Activated naive CD8-positive, alpha-beta T cell treated with anti-CD3 and anti-CD28 coated beads, Interleukin-2, amount 50 U/mL, for 24 hours (primary cell): ENCODE measurements at regions not wholly inside any gene's neighbourhood (a gene's known extent, or its start where the extent isn't known, plus 50 kb on each side); places are given as distances from the start of the nearest gene placed in this dataset.

Experiments used
- ATAC-seq: fragments of 150-1000 bp; cut with Tn5 transposase; one replicate; pipeline ENCODE4 v1.10.0; 2021
- DNase-seq: peaks from one replicate; pipeline ENCODE4 v3.0.0; 2021
- H3K27ac Mint-ChIP-seq: one replicate; pipeline ENCODE4 v1.8.0; 2021; ENCODE audit warnings: mild to moderate bottlenecking, mixed read lengths
- H3K27me3 Mint-ChIP-seq: one replicate; pipeline ENCODE4 v1.8.0; 2021; ENCODE audit warnings: mixed read lengths
- H3K36me3 Mint-ChIP-seq: one replicate; pipeline ENCODE4 v1.8.0; 2021; ENCODE audit warnings: low read depth, mixed read lengths
- H3K4me1 Mint-ChIP-seq: one replicate; pipeline ENCODE4 v1.8.0; 2021; ENCODE audit warnings: mixed read lengths
- H3K4me3 Mint-ChIP-seq: one replicate; pipeline ENCODE4 v1.8.0; 2021; ENCODE audit warnings: mild to moderate bottlenecking, moderate library complexity, mixed read lengths
- H3K9me3 Mint-ChIP-seq: one replicate; pipeline ENCODE4 v1.8.0; 2021; ENCODE audit warnings: mixed read lengths

GRCh38 chr4:3382251-3382650 lies 59.5 kb upstream of the HGFAC start:
- H3K9me3 Mint-ChIP-seq, result peaks cover 13% of the 10 kb centered on the region
- no peak overlapping the region for H3K4me3 Mint-ChIP-seq
- no peak for ATAC-seq
- peaks cover 11% of the 10 kb centered on the region for H3K36me3 Mint-ChIP-seq
- H3K27ac Mint-ChIP-seq, result no peak overlapping the region
- peaks cover 2% of the 10 kb centered on the region for H3K27me3 Mint-ChIP-seq
- H3K4me1 Mint-ChIP-seq, result peaks cover 3% of the 10 kb centered on the region
- DNase-seq, result no peak

GRCh38 chr4:3384391-3384770 lies 57.4 kb upstream of the HGFAC start:
- no peak overlapping the region for H3K4me3 Mint-ChIP-seq
- H3K36me3 Mint-ChIP-seq, result peaks cover 9% of the 10 kb centered on the region
- DNase-seq, result no peak
- no peak overlapping the region for H3K27ac Mint-ChIP-seq
- H3K9me3 Mint-ChIP-seq, result peaks cover 8% of the 10 kb centered on the region
- H3K27me3 Mint-ChIP-seq, result peaks cover 4% of the 10 kb centered on the region
- ATAC-seq, result no peak
- peaks cover 11% of the 10 kb centered on the region for H3K4me1 Mint-ChIP-seq

- Mint-ChIP-seq H3K4me1 (peaks cover 11% of the 10 kb centered on the region), H3K9me3 (peaks cover 8% of the 10 kb centered on the region), H3K36me3 (peaks cover 3% of the 10 kb centered on the region), H3K27me3 (peaks cover 4% of the 10 kb centered on the region), H3K27ac (peak overlapping the region; percentile 42), H3K4me3 (no peak overlapping the region)
- DNase-seq (no peak), ATAC-seq (no peak)
These were observed 56.7 kb upstream of the HGFAC start for GRCh38 chr4:3384771-3385710.

GRCh38 chr4:3385711-3386420 lies 55.9 kb upstream of the HGFAC start:
- peak overlapping the region; percentile 12 for H3K27ac Mint-ChIP-seq
- H3K4me1 Mint-ChIP-seq, result peaks cover 13% of the 10 kb centered on the region
- no peak overlapping the region for H3K4me3 Mint-ChIP-seq
- DNase-seq, result no peak
- H3K27me3 Mint-ChIP-seq, result peaks cover 4% of the 10 kb centered on the region
- ATAC-seq, result no peak
- H3K9me3 Mint-ChIP-seq, result peaks cover 7% of the 10 kb centered on the region
- peaks cover 2% of the 10 kb centered on the region for H3K36me3 Mint-ChIP-seq

GRCh38 chr4:3386526-3386925 lies 55.2 kb upstream of the HGFAC start:
- Mint-ChIP-seq H3K4me3 (no peak overlapping the region), H3K9me3 (peaks cover under 1% of the 10 kb centered on the region), H3K27ac (no peak overlapping the region), H3K27me3 (peaks cover 4% of the 10 kb centered on the region), H3K36me3 (no peaks in the 10 kb centered on the region), H3K4me1 (peaks cover 13% of the 10 kb centered on the region)
- DNase-seq (no peak), ATAC-seq (no peak)

DNA sequence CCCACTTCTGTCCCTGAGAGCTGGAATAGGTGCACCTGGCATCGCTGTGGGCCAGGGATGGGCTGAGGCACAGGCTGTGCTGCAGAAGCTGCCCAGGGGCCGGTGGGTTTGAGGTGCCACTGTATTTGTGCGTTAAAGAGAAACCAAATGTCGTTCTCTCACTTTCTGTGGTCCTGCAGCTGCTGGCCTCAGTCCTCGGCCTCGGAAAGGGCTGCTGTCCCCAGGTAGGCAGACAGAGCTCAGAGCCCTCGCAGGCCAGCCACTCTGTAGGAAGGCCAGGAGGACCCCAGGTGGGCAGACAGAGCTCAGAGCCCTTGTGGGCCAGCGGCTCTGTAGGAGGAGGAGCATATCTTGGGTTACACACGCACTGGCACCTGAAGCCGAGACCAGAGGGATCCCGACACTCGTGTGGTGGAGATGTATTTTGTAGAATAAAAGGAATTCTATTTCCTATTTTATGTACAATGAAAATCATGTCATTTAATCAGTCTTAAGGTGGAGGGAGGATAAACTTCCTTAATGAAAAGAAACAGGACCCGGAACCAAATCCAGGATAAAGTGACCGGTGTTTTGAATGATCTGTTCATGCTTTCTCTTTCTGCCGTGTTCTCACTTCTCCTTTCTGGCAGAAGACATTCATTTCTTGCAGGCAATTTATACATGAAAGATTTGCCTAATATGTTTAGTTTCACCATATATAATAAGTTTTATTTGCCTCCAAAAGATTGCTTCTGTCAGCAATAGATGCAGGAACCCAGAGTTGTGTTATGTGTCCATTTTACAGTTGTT lies 54.4 kb upstream of the HGFAC start:
- no peak overlapping the region for H3K4me3 Mint-ChIP-seq
- no peaks in the 10 kb centered on the region for H3K36me3 Mint-ChIP-seq
- H3K9me3 Mint-ChIP-seq, result no peaks in the 10 kb centered on the region
- peaks cover 4% of the 10 kb centered on the region for H3K27me3 Mint-ChIP-seq
- DNase-seq, result no peak
- ATAC-seq, result no peak
- H3K4me1 Mint-ChIP-seq, result peaks cover 13% of the 10 kb centered on the region
- H3K27ac Mint-ChIP-seq, result no peak overlapping the region

- Mint-ChIP-seq H3K4me3 (no peak overlapping the region), H3K36me3 (no peaks in the 10 kb centered on the region), H3K9me3 (no peaks in the 10 kb centered on the region), H3K27me3 (peaks cover 4% of the 10 kb centered on the region), H3K27ac (no peak overlapping the region), H3K4me1 (peaks cover 13% of the 10 kb centered on the region)
- DNase-seq (no peak), ATAC-seq (no peak)
These were observed 53.8 kb upstream of the HGFAC start for GRCh38 chr4:3387943-3388361.

DNA sequence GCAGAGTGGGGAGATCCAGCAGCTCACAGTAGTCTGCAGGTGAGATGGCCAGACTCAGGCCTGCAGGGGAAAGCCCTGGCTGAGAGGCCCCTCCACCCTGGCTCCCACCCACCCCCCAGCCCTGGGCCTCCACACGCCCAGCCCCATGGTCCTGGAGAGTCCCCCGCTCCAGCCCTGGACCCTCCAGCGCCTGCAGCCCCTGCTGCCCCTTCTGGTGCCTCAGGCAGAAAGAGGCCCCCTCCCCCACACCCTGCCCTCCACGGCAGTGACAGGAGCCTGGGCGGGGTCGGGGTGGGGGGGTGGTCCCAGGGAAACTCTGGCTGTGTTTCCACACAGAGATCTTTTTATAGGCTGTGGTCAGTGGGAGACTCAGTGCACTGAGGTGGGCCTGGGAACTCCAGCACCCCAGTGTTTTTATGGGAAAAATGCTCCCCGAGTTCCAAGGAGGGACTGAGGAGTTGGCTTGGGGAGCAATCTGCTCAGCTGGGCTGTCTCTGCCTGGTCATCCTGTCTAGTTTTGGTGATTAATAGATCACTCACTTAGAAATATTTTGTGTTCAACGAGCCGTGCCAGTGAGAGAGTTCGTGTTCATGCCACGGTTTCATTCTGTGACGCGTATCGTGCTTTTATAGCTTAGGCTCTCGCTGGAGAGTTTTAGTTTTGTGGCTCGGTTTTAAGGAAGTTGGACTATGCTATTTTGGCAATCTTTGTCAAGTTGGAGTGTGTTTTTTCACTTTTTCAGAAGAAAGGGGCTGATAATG lies 53.1 kb upstream of the HGFAC start:
- Mint-ChIP-seq H3K4me3 (peak overlapping the region; percentile 32), H3K27ac (no peak overlapping the region), H3K4me1 (peaks cover 13% of the 10 kb centered on the region), H3K36me3 (no peaks in the 10 kb centered on the region), H3K9me3 (no peaks in the 10 kb centered on the region), H3K27me3 (peaks cover 4% of the 10 kb centered on the region)
- no peak for DNase-seq
- no peak for ATAC-seq

GRCh38 chr4:3389233-3390215 lies 52.2 kb upstream of the HGFAC start:
- Mint-ChIP-seq H3K9me3 (no peaks in the 10 kb centered on the region), H3K36me3 (no peaks in the 10 kb centered on the region), H3K4me1 (peaks cover 13% of the 10 kb centered on the region), H3K4me3 (peak overlapping the region; percentile 32), H3K27ac (no peak overlapping the region), H3K27me3 (peaks cover 3% of the 10 kb centered on the region)
- no peak for DNase-seq
- no peak for ATAC-seq

- no peak for DNase-seq
- Mint-ChIP-seq H3K9me3 (no peaks in the 10 kb centered on the region), H3K36me3 (no peaks in the 10 kb centered on the region), H3K27ac (no peak overlapping the region), H3K27me3 (peaks cover 3% of the 10 kb centered on the region), H3K4me3 (no peak overlapping the region), H3K4me1 (peaks cover 13% of the 10 kb centered on the region)
- no peak for ATAC-seq
These were observed 51.4 kb upstream of the HGFAC start for GRCh38 chr4:3390288-3390811.

DNA sequence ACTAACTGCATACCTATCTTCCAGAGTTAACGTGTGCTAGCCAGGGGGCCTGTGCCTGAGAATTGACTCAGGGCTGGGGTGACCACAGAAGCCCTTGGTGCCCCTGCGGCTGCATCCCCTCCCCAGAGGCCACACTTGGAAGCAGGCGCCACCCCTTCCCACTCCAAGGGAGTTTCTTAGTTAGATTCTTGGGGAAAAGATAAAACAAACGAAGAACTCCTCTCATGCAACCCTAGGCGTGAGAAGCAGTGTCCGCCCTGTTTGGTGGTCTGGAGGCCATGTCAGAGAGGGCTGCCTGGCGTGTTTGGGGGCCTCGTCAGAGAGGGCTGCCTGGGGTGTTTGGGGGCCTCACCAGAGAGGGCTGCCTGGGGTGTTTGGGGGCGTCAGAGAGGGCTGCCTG lies 50.3 kb upstream of the HGFAC start:
- no peak overlapping the region for H3K27ac Mint-ChIP-seq
- no peak for DNase-seq
- peaks cover 5% of the 10 kb centered on the region for H3K9me3 Mint-ChIP-seq
- H3K4me3 Mint-ChIP-seq, result no peak overlapping the region
- peaks cover 10% of the 10 kb centered on the region for H3K4me1 Mint-ChIP-seq
- no peaks in the 10 kb centered on the region for H3K36me3 Mint-ChIP-seq
- H3K27me3 Mint-ChIP-seq, result peaks cover 3% of the 10 kb centered on the region
- no peak for ATAC-seq
